ENCODE measurements at regions not wholly inside any gene's neighbourhood (a gene's known extent, or its start where the extent isn't known, plus 50 kb on each side); places are given as distances from the start of the nearest gene placed in this dataset.
A peak's percentile ranks its signal among the peaks of the same experiment; 100 is the strongest.
"Not testable (repeated sequence)": the region's sequence is repeated elsewhere in the genome, so short reads cannot be mapped to it uniquely, and the experiment has no call there.

- not testable (repeated sequence) for DNase-seq; H3K9me3 ChIP-seq (ENCODE audit: insufficient read depth, low read depth, low read length)
Measured at GRCh38 chr15:30803703-30804102, 100.0 kb upstream of the FAN1 start.

GRCh38 chr15:30816430-30816829, 87.3 kb upstream of the FAN1 start:
- no peak overlapping the region for H3K23ac ChIP-seq (ENCODE audit: low read length)
- no peaks in the 10 kb centered on the region for H3K79me1 ChIP-seq (ENCODE audit: low read length)
- H3K9ac ChIP-seq (ENCODE audit: low read length) = no peak overlapping the region
- no peak overlapping the region for H3K4ac ChIP-seq (ENCODE audit: low read depth, low read length)
- H2BK5ac ChIP-seq (ENCODE audit: low read depth, low read length, poor library complexity) = no peak overlapping the region
- no peak for DNase-seq
- H4K91ac ChIP-seq (ENCODE audit: low read depth, low read length) = no peak overlapping the region
- H3K14ac ChIP-seq (ENCODE audit: low read length) = no peak overlapping the region
- H3K4me3 ChIP-seq (ENCODE audit: low read depth, low read length) = no peak overlapping the region
- no peaks in the 10 kb centered on the region for H3K4me1 ChIP-seq (ENCODE audit: control insufficient read depth in 1 of 2, insufficient read depth in 2 of 2, low read length in 2 of 2)
- WGBS (ENCODE audit: extremely low coverage, insufficient coverage, insufficient read length) = no CpG with 5 or more reads among the region's 19 CpGs
- H2BK12ac ChIP-seq (ENCODE audit: low read length) = no peak overlapping the region
- H2BK120ac ChIP-seq (ENCODE audit: insufficient read depth, low read length, poor library complexity) = no peak overlapping the region
- no peak overlapping the region for H3K27ac ChIP-seq (ENCODE audit: low read depth, low read length)
- H4K8ac ChIP-seq (ENCODE audit: low read depth, low read length) = no peak overlapping the region
- H4K12ac ChIP-seq (ENCODE audit: low read depth, low read length) = no peak overlapping the region
- H3K27me3 ChIP-seq (ENCODE audit: insufficient read depth, low read length) = no peaks in the 10 kb centered on the region
- H3K4me2 ChIP-seq (ENCODE audit: low read length) = no peak overlapping the region
- no peaks in the 10 kb centered on the region for H3K79me2 ChIP-seq (ENCODE audit: control insufficient read depth, insufficient read depth, low read length, poor library complexity)
- H3K36me3 ChIP-seq (ENCODE audit: control insufficient read depth in 1 of 2, insufficient read depth in 2 of 2, low read length in 2 of 2) = no peaks in the 10 kb centered on the region
- no peak overlapping the region for H3K18ac ChIP-seq (ENCODE audit: low read length)
- H2AK5ac ChIP-seq (ENCODE audit: low read length) = no peak overlapping the region
- H3K9me3 ChIP-seq (ENCODE audit: insufficient read depth, low read depth, low read length) = no peaks in the 10 kb centered on the region
- no peak overlapping the region for H2AFZ ChIP-seq (ENCODE audit: insufficient read depth, low read length, poor library complexity)

More at GRCh38 chr15:30803703-30804102, 100.0 kb upstream of the FAN1 start:
- H4K91ac ChIP-seq (ENCODE audit: low read depth, low read length); H2BK12ac ChIP-seq (ENCODE audit: low read length); H3K27ac ChIP-seq (ENCODE audit: low read depth, low read length); H3K18ac ChIP-seq (ENCODE audit: low read length); H3K4me1 ChIP-seq (ENCODE audit: control insufficient read depth in 1 of 2, insufficient read depth in 2 of 2, low read length in 2 of 2); H3K9ac ChIP-seq (ENCODE audit: low read length); H3K79me1 ChIP-seq (ENCODE audit: low read length); H3K4me2 ChIP-seq (ENCODE audit: low read length); H2BK120ac ChIP-seq (ENCODE audit: insufficient read depth, low read length, poor library complexity); H3K23ac ChIP-seq (ENCODE audit: low read length); H3K36me3 ChIP-seq (ENCODE audit: control insufficient read depth in 1 of 2, insufficient read depth in 2 of 2, low read length in 2 of 2); H2AK5ac ChIP-seq (ENCODE audit: low read length); H3K4me3 ChIP-seq (ENCODE audit: low read depth, low read length); H3K14ac ChIP-seq (ENCODE audit: low read length); H2BK5ac ChIP-seq (ENCODE audit: low read depth, low read length, poor library complexity); H4K8ac ChIP-seq (ENCODE audit: low read depth, low read length); H3K79me2 ChIP-seq (ENCODE audit: control insufficient read depth, insufficient read depth, low read length, poor library complexity); H3K4ac ChIP-seq (ENCODE audit: low read depth, low read length); H3K27me3 ChIP-seq (ENCODE audit: insufficient read depth, low read length); H2AFZ ChIP-seq (ENCODE audit: insufficient read depth, low read length, poor library complexity); H4K12ac ChIP-seq (ENCODE audit: low read depth, low read length): not testable (repeated sequence)
- no CpG with 5 or more reads among the region's 15 CpGs for WGBS (ENCODE audit: extremely low coverage, insufficient coverage, insufficient read length)

- not testable (repeated sequence) for H3K79me1 ChIP-seq (ENCODE audit: low read length); H2BK12ac ChIP-seq (ENCODE audit: low read length); H3K18ac ChIP-seq (ENCODE audit: low read length); H2BK5ac ChIP-seq (ENCODE audit: low read depth, low read length, poor library complexity); H3K4me3 ChIP-seq (ENCODE audit: low read depth, low read length); H3K9ac ChIP-seq (ENCODE audit: low read length); H3K4me2 ChIP-seq (ENCODE audit: low read length); H3K27me3 ChIP-seq (ENCODE audit: insufficient read depth, low read length); H4K8ac ChIP-seq (ENCODE audit: low read depth, low read length); H4K12ac ChIP-seq (ENCODE audit: low read depth, low read length); H2BK120ac ChIP-seq (ENCODE audit: insufficient read depth, low read length, poor library complexity); H3K4ac ChIP-seq (ENCODE audit: low read depth, low read length); H2AK5ac ChIP-seq (ENCODE audit: low read length); H3K9me3 ChIP-seq (ENCODE audit: insufficient read depth, low read depth, low read length); H3K14ac ChIP-seq (ENCODE audit: low read length); H3K27ac ChIP-seq (ENCODE audit: low read depth, low read length); H3K23ac ChIP-seq (ENCODE audit: low read length); H3K4me1 ChIP-seq (ENCODE audit: control insufficient read depth in 1 of 2, insufficient read depth in 2 of 2, low read length in 2 of 2); H3K79me2 ChIP-seq (ENCODE audit: control insufficient read depth, insufficient read depth, low read length, poor library complexity); H3K36me3 ChIP-seq (ENCODE audit: control insufficient read depth in 1 of 2, insufficient read depth in 2 of 2, low read length in 2 of 2); H2AFZ ChIP-seq (ENCODE audit: insufficient read depth, low read length, poor library complexity); H4K91ac ChIP-seq (ENCODE audit: low read depth, low read length)
- DNase-seq = peak; percentile 30 to 37
- no CpG with 5 or more reads among the region's 15 CpGs for WGBS (ENCODE audit: extremely low coverage, insufficient coverage, insufficient read length)
Measured at GRCh38 chr15:30823068-30823813, 80.5 kb upstream of the FAN1 start.

- no peaks in the 10 kb centered on the region for H3K36me3 ChIP-seq (ENCODE audit: control insufficient read depth in 1 of 2, insufficient read depth in 2 of 2, low read length in 2 of 2)
- H3K4ac ChIP-seq (ENCODE audit: low read depth, low read length) = no peak overlapping the region
- H3K18ac ChIP-seq (ENCODE audit: low read length) = no peak overlapping the region
- no peak overlapping the region for H3K14ac ChIP-seq (ENCODE audit: low read length)
- DNase-seq = no peak
- no peak overlapping the region for H3K4me2 ChIP-seq (ENCODE audit: low read length)
- H3K4me3 ChIP-seq (ENCODE audit: low read depth, low read length) = no peak overlapping the region
- H3K79me1 ChIP-seq (ENCODE audit: low read length) = no peaks in the 10 kb centered on the region
- no peak overlapping the region for H2AK5ac ChIP-seq (ENCODE audit: low read length)
- no CpG with 5 or more reads among the region's 14 CpGs for WGBS (ENCODE audit: extremely low coverage, insufficient coverage, insufficient read length)
- H2BK5ac ChIP-seq (ENCODE audit: low read depth, low read length, poor library complexity) = no peak overlapping the region
- no peaks in the 10 kb centered on the region for H3K79me2 ChIP-seq (ENCODE audit: control insufficient read depth, insufficient read depth, low read length, poor library complexity)
- H2AFZ ChIP-seq (ENCODE audit: insufficient read depth, low read length, poor library complexity) = no peak overlapping the region
- no peaks in the 10 kb centered on the region for H3K27me3 ChIP-seq (ENCODE audit: insufficient read depth, low read length)
- no peaks in the 10 kb centered on the region for H3K9me3 ChIP-seq (ENCODE audit: insufficient read depth, low read depth, low read length)
- no peak overlapping the region for H3K27ac ChIP-seq (ENCODE audit: low read depth, low read length)
- H4K12ac ChIP-seq (ENCODE audit: low read depth, low read length) = no peak overlapping the region
- no peak overlapping the region for H4K8ac ChIP-seq (ENCODE audit: low read depth, low read length)
- no peak overlapping the region for H3K9ac ChIP-seq (ENCODE audit: low read length)
- no peak overlapping the region for H4K91ac ChIP-seq (ENCODE audit: low read depth, low read length)
- no peak overlapping the region for H2BK120ac ChIP-seq (ENCODE audit: insufficient read depth, low read length, poor library complexity)
- H2BK12ac ChIP-seq (ENCODE audit: low read length) = no peak overlapping the region
- no peak overlapping the region for H3K23ac ChIP-seq (ENCODE audit: low read length)
- no peaks in the 10 kb centered on the region for H3K4me1 ChIP-seq (ENCODE audit: control insufficient read depth in 1 of 2, insufficient read depth in 2 of 2, low read length in 2 of 2)
Measured at GRCh38 chr15:30824518-30825195, 79.1 kb upstream of the FAN1 start.

All from trophoblast cell (in vitro differentiated cells and primary cell).